ENCODE measurements at regions not wholly inside any gene's neighbourhood (a gene's known extent, or its start where the extent isn't known, plus 50 kb on each side); places are given as distances from the start of the nearest gene placed in this dataset.
A peak's percentile ranks its signal among the peaks of the same experiment; 100 is the strongest.

DNA sequence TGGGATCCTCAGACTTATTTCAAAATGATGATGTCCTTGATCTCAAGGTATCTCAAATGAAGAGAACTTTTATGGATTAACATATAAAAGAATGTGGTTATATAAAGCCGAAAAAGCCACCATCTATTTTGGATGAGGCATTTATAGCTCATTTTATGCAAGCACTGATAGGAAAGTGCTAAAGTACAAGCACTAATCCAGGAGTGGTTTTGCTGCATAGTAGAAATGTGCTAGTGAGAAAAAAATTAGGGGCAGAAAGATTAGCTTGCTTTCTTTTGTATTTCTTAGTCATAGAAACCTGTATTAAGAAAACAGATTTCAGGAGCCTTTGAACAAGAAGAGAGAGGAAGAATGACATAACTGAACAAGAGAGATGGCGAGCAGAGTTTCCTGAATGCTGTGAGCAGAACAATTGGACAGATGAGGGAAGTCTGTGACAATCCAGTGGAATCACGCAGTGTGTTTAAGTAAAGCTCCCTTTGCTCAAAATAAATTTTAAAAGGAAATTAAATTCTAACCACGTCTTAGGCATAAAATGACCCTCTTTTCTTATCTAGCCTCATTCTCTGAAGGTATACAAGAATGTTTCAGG lies 238.2 kb upstream of the NOVA1 start:
- DNase-seq (ENCODE audit: low read depth), result no peak
- TF ChIP-seq, protein P1, sequence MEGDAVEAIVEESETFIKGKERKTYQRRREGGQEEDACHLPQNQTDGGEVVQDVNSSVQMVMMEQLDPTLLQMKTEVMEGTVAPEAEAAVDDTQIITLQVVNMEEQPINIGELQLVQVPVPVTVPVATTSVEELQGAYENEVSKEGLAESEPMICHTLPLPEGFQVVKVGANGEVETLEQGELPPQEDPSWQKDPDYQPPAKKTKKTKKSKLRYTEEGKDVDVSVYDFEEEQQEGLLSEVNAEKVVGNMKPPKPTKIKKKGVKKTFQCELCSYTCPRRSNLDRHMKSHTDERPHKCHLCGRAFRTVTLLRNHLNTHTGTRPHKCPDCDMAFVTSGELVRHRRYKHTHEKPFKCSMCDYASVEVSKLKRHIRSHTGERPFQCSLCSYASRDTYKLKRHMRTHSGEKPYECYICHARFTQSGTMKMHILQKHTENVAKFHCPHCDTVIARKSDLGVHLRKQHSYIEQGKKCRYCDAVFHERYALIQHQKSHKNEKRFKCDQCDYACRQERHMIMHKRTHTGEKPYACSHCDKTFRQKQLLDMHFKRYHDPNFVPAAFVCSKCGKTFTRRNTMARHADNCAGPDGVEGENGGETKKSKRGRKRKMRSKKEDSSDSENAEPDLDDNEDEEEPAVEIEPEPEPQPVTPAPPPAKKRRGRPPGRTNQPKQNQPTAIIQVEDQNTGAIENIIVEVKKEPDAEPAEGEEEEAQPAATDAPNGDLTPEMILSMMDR (conservative IDR thresholded peaks at IDR 0.05; ENCODE audit: low read depth, low read length), result no peak
- H3K4me3 ChIP-seq (ENCODE audit: low read depth, low read length), result no peak overlapping the region

DNA sequence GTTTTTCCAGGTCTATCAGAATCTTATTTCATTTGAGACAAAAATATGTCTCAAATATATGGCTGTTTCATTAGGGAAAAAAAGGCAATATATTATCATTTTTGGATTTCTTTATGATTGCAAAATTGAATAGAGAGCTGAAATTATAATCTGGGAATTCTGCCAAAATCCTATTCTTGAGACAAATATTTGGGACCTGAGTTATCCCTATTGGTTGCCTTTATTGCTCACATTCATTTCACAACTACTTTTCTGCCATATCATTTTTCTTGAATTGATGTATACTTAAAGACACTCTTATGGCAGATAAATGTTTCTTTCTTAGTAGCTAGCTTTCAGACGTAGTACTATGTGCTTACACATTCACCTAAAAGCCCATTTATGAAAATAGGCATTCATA lies 241.6 kb upstream of the NOVA1 start:
- DNase-seq (ENCODE audit: low read depth), result no peak
- no peak overlapping the region for H3K4me3 ChIP-seq (ENCODE audit: low read depth, low read length)

DNA sequence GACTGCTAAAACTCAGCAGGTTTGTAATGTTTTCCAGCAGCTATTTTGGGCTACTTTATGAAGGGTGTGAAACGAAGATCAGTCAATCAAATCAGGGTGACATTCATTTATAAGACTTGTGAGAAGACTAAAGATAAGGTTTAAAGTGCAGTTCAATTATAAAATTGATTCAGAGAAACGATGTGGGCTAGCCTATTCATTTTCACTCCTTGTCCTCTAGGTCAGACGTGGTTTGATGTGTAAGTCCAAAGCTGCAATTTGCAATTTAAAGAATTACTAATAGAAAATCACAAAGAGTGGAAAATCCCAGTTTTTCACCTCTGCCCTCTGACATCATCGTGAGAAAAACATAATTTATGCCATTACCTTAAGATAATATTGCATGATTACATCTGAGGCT lies 243.5 kb upstream of the NOVA1 start:
- DNase-seq (ENCODE audit: low read depth), result no peak
- H3K4me3 ChIP-seq (ENCODE audit: low read depth, low read length), result no peak overlapping the region
- TF ChIP-seq, protein P1 (conservative IDR thresholded peaks at IDR 0.05; ENCODE audit: low read depth, low read length), result no peak

More for the DNA sequence above, 241.6 kb upstream of the NOVA1 start:
- TF ChIP-seq, protein P1 (conservative IDR thresholded peaks at IDR 0.05; ENCODE audit: low read depth, low read length), result no peak

DNA sequence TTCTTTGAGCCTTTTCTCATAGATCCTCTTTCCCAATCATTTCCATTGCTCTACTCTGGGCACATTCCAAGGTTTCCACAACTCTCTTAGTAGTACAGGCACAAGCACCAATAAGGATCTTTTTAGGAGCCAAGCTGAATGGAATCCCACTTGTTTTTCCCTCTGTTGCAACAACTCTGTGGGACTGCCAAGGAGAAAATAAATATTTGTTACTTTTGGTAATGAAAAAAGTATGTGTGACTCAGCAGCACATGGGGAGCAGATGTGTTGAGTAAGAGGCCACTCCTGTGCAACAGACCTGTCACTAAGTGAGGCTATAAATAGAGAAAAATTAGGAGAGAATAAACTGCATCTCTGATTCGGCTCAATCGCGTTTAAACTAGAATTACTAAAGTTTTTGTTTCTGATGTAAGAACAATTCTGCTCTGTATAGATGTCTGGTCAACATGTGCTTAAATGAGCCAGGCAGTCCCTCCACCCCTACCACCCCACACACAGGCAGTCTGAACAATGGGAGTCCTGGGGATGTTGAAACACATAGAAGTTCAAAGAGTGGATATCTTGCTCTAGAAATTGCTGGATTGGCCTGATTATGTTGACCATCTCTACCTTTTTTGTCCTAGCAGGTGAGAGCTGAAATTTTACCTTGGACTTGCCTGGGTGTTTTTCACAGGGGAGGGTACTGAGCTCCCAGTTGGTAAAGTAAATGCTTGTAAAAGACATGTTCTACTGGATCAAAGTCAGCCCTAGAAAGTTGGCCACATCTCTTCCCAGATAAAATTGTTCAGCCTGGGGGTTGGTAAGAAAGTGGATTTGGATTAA lies 244.3 kb upstream of the NOVA1 start:
- no peak overlapping the region for H3K4me3 ChIP-seq (ENCODE audit: low read depth, low read length)
- TF ChIP-seq, protein P1 (conservative IDR thresholded peaks at IDR 0.05; ENCODE audit: low read depth, low read length), result no peak
- peak; percentile 100 for DNase-seq (ENCODE audit: low read depth)

DNA sequence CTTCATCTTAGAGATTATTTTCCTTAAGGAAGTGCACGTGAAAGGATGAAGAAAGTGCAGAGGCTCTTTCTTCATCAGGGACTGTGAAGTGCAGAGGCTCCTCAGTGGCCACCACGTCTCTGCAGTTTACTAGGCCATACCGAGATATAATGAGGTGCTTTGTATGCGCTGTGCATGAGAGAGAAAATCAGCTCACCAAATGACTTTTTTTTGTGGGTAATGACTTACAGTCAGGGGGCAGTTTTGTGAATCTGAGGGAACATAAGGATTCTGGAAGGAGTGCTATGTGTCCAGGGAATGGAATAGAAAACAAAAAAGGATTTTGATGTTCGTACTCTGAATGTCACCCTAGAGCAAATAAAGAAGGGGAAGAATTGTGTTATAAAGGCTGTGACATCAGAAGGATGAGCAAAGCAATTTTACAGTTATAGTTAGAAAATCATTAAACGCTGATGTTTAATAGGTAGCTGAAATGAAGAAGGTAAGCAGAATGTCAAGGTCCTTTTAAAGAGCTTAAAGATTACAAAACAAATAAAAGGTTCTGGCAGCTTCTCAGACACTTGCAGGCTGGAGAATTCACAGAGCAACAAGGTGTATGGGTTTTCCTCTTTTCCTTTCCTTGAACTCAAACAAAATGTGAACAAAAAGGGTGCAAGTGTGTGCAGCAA lies 247.5 kb upstream of the NOVA1 start:
- TF ChIP-seq, protein P1 (conservative IDR thresholded peaks at IDR 0.05; ENCODE audit: low read depth, low read length), result no peak
- no peak overlapping the region for H3K4me3 ChIP-seq (ENCODE audit: low read depth, low read length)
- no peak for DNase-seq (ENCODE audit: low read depth)

DNA sequence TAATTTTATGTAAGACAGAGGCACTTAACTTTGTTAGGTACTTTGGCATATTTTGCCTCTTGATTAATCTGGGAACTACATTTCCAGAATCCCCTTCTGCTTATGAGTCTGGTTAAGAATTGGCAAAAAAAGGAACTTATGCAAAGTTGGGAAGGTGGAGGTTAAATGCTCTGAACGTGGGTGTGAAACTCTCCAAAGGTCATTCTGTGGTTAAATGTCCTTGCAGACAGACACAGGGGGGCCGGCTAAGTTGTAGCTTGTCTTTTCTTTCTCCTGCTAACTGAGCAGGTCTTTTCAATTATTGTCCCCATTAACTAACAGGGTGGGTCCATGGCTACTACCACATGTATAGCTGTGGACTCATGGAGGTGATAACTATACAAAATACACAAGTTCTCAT lies 248.6 kb upstream of the NOVA1 start:
- no peak for DNase-seq (ENCODE audit: low read depth)
- TF ChIP-seq, protein P1 (conservative IDR thresholded peaks at IDR 0.05; ENCODE audit: low read depth, low read length), result no peak
- H3K4me3 ChIP-seq (ENCODE audit: low read depth, low read length), result no peak overlapping the region
